Dermis microvascular lymphatic vessel endothelial cell (primary cell): ENCODE measurements at regions not wholly inside any gene's neighbourhood (a gene's known extent, or its start where the extent isn't known, plus 50 kb on each side); places are given as distances from the start of the nearest gene placed in this dataset.
A peak's percentile ranks its signal among the peaks of the same experiment; 100 is the strongest.

Experiments
- DNase-seq, 2 donors: peaks; one replicate each; pipeline versions ENCODE4 v3.0.0 to v3.0.0-alpha.2; 2010; ENCODE audit warnings: low read depth in 2 of 2

GRCh38 chrX:43573441-43574015, 82.6 kb upstream of the MAOA start:
- peak in 1 of 2 donors; percentile 34 for DNase-seq

GRCh38 chrX:43580621-43581020, 75.5 kb upstream of the MAOA start:
- no peak for DNase-seq

- DNase-seq, result no peak
These were observed 74.9 kb upstream of the MAOA start for GRCh38 chrX:43581167-43581566.

- DNase-seq, result no peak
These were observed 74.1 kb upstream of the MAOA start for GRCh38 chrX:43581888-43582539.

DNA sequence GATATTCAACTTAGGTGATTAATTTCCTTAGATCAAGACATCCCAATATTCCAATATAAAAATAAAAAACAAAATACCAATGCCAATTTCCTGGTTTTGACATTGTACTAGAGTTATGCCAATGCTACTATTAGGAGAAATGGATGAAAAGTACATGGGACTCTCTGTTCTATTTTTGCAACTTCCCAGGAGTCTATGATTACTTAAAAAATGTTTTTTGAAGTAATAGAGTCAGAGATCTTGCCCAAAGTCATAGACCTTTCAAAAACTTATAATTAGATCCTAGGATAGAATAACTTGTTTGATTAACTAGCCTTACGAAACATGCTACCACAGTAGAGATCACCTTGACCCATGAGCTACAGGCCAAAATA, 73.6 kb upstream of the MAOA start:
- DNase-seq, result no peak

DNA sequence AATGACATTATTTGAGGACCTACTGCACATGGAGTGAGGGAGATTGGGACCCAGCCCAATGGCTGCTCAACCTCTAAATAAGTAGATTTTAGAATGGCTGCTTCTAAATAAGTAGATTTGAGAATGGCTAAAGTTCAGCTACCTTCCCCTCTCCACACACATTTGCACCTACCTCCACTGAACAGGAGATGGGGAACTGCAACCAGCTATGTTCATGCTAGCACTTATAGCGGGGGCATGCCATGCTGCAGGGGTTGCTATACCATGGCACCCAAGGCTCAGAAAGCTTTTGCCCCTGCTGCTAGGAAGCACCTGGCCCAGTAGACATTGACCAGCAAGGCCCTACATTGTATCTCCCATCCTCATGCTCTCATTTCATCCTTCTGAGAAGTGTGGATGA, 70.2 kb upstream of the MAOA start:
- DNase-seq, result no peak

- no peak for DNase-seq
These were observed 69.3 kb upstream of the MAOA start for GRCh38 chrX:43586830-43587229.

- no peak for DNase-seq
These were observed 66.4 kb upstream of the MAOA start for GRCh38 chrX:43589735-43590134.

GRCh38 chrX:43590150-43590549, 65.9 kb upstream of the MAOA start:
- no peak for DNase-seq

DNA sequence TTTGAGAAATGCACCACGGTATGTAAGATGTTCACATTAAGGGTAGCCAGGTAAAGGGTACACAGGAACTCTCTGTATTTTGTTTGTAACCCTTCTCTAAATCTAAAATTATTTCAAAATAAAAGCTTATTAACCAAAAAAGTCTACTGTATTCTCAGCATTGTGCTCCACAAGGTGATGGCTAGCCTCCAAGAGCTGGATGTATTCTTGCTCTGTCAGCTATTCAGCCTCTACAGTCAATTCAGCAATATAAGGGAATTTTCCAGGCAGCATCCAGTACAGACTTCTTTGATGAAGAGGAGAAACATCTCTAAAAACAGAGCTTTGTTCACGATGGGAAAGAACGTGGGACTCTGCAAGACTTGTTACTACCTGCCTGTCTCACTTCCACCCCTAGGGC, 63.5 kb upstream of the MAOA start:
- no peak for DNase-seq

DNA sequence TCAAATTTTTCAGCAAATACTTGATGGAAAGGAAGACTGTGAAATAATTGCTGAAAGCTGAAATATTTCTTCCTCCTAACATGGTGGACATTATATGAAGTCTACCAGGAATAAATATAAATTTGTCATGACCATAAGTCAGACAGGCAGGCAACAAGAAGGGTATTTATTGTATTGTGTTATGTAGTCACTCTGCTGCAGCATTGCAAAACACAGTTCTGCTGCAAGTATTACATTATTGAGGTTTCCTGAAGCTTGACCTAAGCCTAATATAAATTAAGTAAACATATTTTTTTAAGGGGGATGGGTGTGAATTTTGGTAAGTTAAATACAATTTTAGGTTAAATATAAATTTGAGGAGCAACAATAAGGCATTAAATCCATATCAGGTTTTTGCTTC, 60.2 kb upstream of the MAOA start:
- DNase-seq, result no peak

DNA sequence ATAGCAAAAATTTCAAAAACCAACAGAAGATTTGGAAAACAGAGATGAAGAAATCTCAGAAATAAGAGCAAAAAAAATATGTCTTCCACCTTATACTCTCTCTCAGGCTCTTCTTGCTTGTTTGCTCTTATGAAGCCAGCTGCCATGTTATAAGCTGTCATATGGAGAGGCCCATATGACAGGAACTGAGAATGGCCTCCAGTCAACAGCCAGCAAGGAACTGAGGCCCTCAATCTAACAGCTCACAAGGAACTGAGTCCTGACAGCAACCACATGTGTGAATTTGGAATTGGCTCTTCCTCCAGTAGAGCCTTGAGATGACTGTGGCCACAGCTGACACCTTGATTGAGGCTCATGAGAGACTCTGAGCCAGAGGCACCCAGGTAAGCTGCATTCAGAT, 51.3 kb upstream of the MAOA start:
- no peak for DNase-seq

DNA sequence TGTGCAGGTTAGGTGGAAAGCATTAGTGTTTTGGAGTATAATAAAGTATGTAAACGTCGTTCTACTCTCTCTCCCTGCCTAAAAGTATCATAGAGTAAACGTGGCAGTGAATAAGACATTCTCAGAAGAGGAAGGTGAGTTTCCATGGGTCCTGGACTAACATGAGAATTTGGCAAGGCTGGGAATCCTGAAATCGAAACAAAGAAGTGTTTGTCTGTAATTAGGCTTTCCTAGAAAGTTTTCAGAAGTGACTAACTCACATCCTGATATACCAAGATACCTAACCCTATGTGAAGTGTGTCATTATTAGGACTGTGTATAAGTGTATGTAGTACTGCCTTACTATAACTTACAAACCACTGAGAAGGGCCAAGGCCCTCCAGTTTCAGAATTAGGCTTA, 50.7 kb upstream of the MAOA start:
- no peak for DNase-seq
